IMR-90 (cell line): ENCODE measurements at regions not wholly inside any gene's neighbourhood (a gene's known extent, or its start where the extent isn't known, plus 50 kb on each side); places are given as distances from the start of the nearest gene placed in this dataset.

ENCODE experiments used
- ATAC-seq: fragments of 200-7000 bp; cut with Tn5 transposase; 2 replicates; pipeline ENCODE4 v1.9.1; 2020; ENCODE audit warnings: low read depth, mild to moderate bottlenecking, moderate library complexity
- BruUV-seq: library from RNA; stranded (reverse); fragments of 400-500 nt; replicated peaks from 2 replicates; lab custom pipeline; 2021; lab: Mats Ljungman, UMichigan
- CTCF ChIA-PET: fragments of 300-600 bp; formaldehyde crosslinking; extraction: SDS; loops from one replicate; lab custom pipeline; 2021; ENCODE audit warnings: antibody characterized with exemption; lab: Yijun Ruan, JAX
- POLR2A ChIA-PET: fragments of 300-600 bp; sonication (Branson Sonifier 250); formaldehyde crosslinking; loops from one replicate; lab custom pipeline; 2022; ENCODE audit warnings: antibody characterized with exemption; ENCODE audit not compliant: unreplicated experiment; lab: Charles Lee
- DNase-seq: peaks from one replicate; pipeline ENCODE4 v3.0.0; 2013
- H2AFZ ChIP-seq: replicated peaks from 2 replicates; pipeline ENCODE3; 2013; ENCODE audit warnings: low read length, mild to moderate bottlenecking; ENCODE audit not compliant: poor library complexity
- H2AK5ac ChIP-seq: 2 replicates; pipeline ENCODE4 v1.6.1; 2013; ENCODE audit warnings: low read depth, low read length, inconsistent platforms
- H2AK9ac ChIP-seq: replicated peaks from 2 replicates; pipeline ENCODE3; 2013; ENCODE audit warnings: mild to moderate bottlenecking, low read depth, low read length, moderate library complexity; ENCODE audit not compliant: poor library complexity
- H2BK120ac ChIP-seq: 2 replicates; pipeline ENCODE4 v1.6.1; 2013; ENCODE audit warnings: low read depth, low read length, inconsistent platforms
- H2BK15ac ChIP-seq: 3 replicates; pipeline ENCODE4 v1.6.1; 2013; ENCODE audit warnings: low read depth, low read length, inconsistent platforms
- H2BK20ac ChIP-seq: 2 replicates; pipeline ENCODE4 v1.6.1; 2013; ENCODE audit warnings: low read depth, mild to moderate bottlenecking, inconsistent platforms, low read length, moderate library complexity
- H2BK5ac ChIP-seq: 2 replicates; pipeline ENCODE4 v1.6.1; 2013; ENCODE audit warnings: mild to moderate bottlenecking, low read depth, low read length, inconsistent platforms; ENCODE audit not compliant: poor library complexity, severe bottlenecking
- H3K14ac ChIP-seq: replicated peaks from 2 replicates; pipeline ENCODE4 v1.6.1; 2013; ENCODE audit warnings: low read depth, low read length, inconsistent platforms
- H3K18ac ChIP-seq: 2 replicates; pipeline ENCODE4 v1.6.1; 2013; ENCODE audit warnings: low read depth, low read length, control low read depth
- H3K23ac ChIP-seq: 2 replicates; pipeline ENCODE4 v1.6.1; 2013; ENCODE audit warnings: low read depth, low read length, inconsistent platforms
- H3K27ac ChIP-seq: 2 replicates; pipeline ENCODE4 v1.5.1; 2013; ENCODE audit warnings: mild to moderate bottlenecking, control low read depth, low read length; ENCODE audit not compliant: insufficient read depth
- H3K27me3 ChIP-seq: 2 replicates; pipeline ENCODE4 v1.6.1; 2013; ENCODE audit warnings: low read length; ENCODE audit not compliant: control insufficient read depth, insufficient read depth
- H3K36me3 ChIP-seq: 2 replicates; pipeline ENCODE4 v1.6.1; 2013; ENCODE audit warnings: low read length, mixed read lengths; ENCODE audit not compliant: control insufficient read depth, insufficient read depth
- H3K4ac ChIP-seq: 2 replicates; pipeline ENCODE4 v1.6.1; 2013; ENCODE audit warnings: low read depth, low read length, inconsistent platforms
- H3K4me1 ChIP-seq: 2 replicates; pipeline ENCODE4 v1.6.1; 2013; ENCODE audit warnings: low read length, mixed read lengths; ENCODE audit not compliant: control insufficient read depth, insufficient read depth
- H3K4me2 ChIP-seq: 2 replicates; pipeline ENCODE4 v1.6.1; 2013; ENCODE audit warnings: low read depth, mild to moderate bottlenecking, control low read depth, low read length, moderate library complexity
- H3K4me3 ChIP-seq: 2 replicates; pipeline ENCODE4 v1.5.1; 2013; ENCODE audit warnings: low read depth, mild to moderate bottlenecking, control low read depth, low read length, moderate library complexity; ENCODE audit not compliant: insufficient read depth
- H3K56ac ChIP-seq: 2 replicates; pipeline ENCODE4 v1.6.1; 2013; ENCODE audit warnings: low read length, inconsistent platforms; ENCODE audit not compliant: insufficient read depth; ENCODE audit errors: extremely low read depth
- H3K79me1 ChIP-seq, 2 experiments: 2 replicates each; pipeline ENCODE4 v1.6.1; 2013; ENCODE audit warnings: low read length in 2 of 2, inconsistent platforms in 1 of 2, low read depth in 1 of 2
- H3K9ac ChIP-seq: 2 replicates; pipeline ENCODE4 v1.6.1; 2013; ENCODE audit warnings: low read depth, low read length, control low read depth
- H3K9me1 ChIP-seq: 2 replicates; pipeline ENCODE4 v1.6.1; 2013; ENCODE audit warnings: low read length, inconsistent platforms; ENCODE audit not compliant: insufficient read depth
- H3K9me3 ChIP-seq: 2 replicates; pipeline ENCODE4 v1.6.1; 2013; ENCODE audit warnings: low read length; ENCODE audit not compliant: control insufficient read depth, insufficient read depth
- H4K20me1 ChIP-seq: 2 replicates; pipeline ENCODE4 v1.6.1; 2013; ENCODE audit warnings: low read length, inconsistent platforms; ENCODE audit not compliant: insufficient read depth
- H4K5ac ChIP-seq: 2 replicates; pipeline ENCODE4 v1.6.1; 2013; ENCODE audit warnings: mild to moderate bottlenecking, low read depth, low read length, control low read depth
- H4K8ac ChIP-seq, 2 experiments: 2 replicates each; pipeline ENCODE4 v1.6.1; 2013; ENCODE audit warnings: low read depth in 2 of 2, low read length in 2 of 2, control low read depth in 1 of 2, inconsistent platforms in 1 of 2
- H4K91ac ChIP-seq: 2 replicates; pipeline ENCODE4 v1.6.1; 2013; ENCODE audit warnings: low read depth, low read length, inconsistent platforms; ENCODE audit not compliant: insufficient read depth
- BHLHE40 ChIP-seq: fragments of 150-350 bp; IDR thresholded peaks from 2 replicates; pipeline ENCODE4 v1.6.1; 2016; ENCODE audit warnings: mild to moderate bottlenecking, low read depth, low read length
- CEBPB ChIP-seq: IDR thresholded peaks from 2 replicates; pipeline ENCODE4 v1.6.1; 2012; ENCODE audit warnings: low read depth, low read length, improper control_type of control experiment
- FOS ChIP-seq: fragments of 150-350 bp; IDR thresholded peaks from 2 replicates; pipeline ENCODE4 v1.6.1; 2016; ENCODE audit warnings: low read depth, low read length
- MAFK ChIP-seq: IDR thresholded peaks from 2 replicates; pipeline ENCODE4 v1.6.1; 2012; ENCODE audit warnings: low read depth, low read length, improper control_type of control experiment
- MAZ ChIP-seq: IDR thresholded peaks from 2 replicates; pipeline ENCODE4 v1.6.1; 2012; ENCODE audit warnings: low read depth, mild to moderate bottlenecking, low read length, improper control_type of control experiment, moderate library complexity, borderline replicate concordance
- MXI1 ChIP-seq: IDR thresholded peaks from 2 replicates; pipeline ENCODE4 v1.6.1; 2012; ENCODE audit warnings: low read depth, mild to moderate bottlenecking, low read length, moderate library complexity, borderline replicate concordance
- NFE2L2 ChIP-seq: fragments of 150-350 bp; IDR thresholded peaks from 2 replicates; pipeline ENCODE4 v1.6.1; 2016; ENCODE audit warnings: low read depth, mild to moderate bottlenecking, low read length
- POLR2A ChIP-seq: IDR thresholded peaks from 2 replicates; pipeline ENCODE4 v1.6.1; 2012; ENCODE audit warnings: mild to moderate bottlenecking, low read depth, low read length
- RAD21 ChIP-seq: IDR thresholded peaks from 2 replicates; pipeline ENCODE4 v1.6.1; 2012; ENCODE audit warnings: low read length, improper control_type of control experiment
- RCOR1 ChIP-seq: IDR thresholded peaks from 2 replicates; pipeline ENCODE4 v1.6.1; 2012; ENCODE audit warnings: mild to moderate bottlenecking, low read length, improper control_type of control experiment; ENCODE audit not compliant: insufficient replicate concordance
- RFX5 ChIP-seq: IDR thresholded peaks from 2 replicates; pipeline ENCODE4 v1.8.0; 2012; ENCODE audit warnings: low read depth, mild to moderate bottlenecking, low read length, moderate library complexity
- SMC3 ChIP-seq: fragments of 150-350 bp; IDR thresholded peaks from 2 replicates; pipeline ENCODE4 v1.6.1; 2016; ENCODE audit warnings: low read depth, mild to moderate bottlenecking, antibody characterized with exemption, low read length, moderate library complexity
- WGBS, 2 experiments: methylation state at CpG; one replicate each; pipeline versions ENCODE4 v1.1.5 to v1.1.7; 2013; ENCODE audit warnings: missing lambda C conversion rate in 2 of 2; ENCODE audit not compliant: insufficient read length in 1 of 2; ENCODE audit errors: extremely low coverage in 2 of 2; 5-methylcytosine and 5-hydroxymethylcytosine counted together
- dilution Hi-C: fragments of 300-500 bp; cut with HindIII; formaldehyde crosslinking; loops from one replicate; pipeline ENCODE4 v1.14.3; 2018; ENCODE audit warnings: low sequenced_read_pairs; ENCODE audit not compliant: unreplicated experiment
- in situ Hi-C: fragments of 300-500 bp; cut with MboI; formaldehyde crosslinking; loops from 3 replicates; pipeline ENCODE4 v1.14.3; 2019; ENCODE audit warnings: low sequenced_read_pairs, inconsistent platforms, mixed read lengths
- intact Hi-C: fragments of 100-400 bp; cut with micrococcal nuclease; formaldehyde crosslinking; loops from 2 replicates; pipeline ENCODE4 v1.10.0; 2022
- TF ChIP-seq, protein P1 (sequence below): fragments of 150-350 bp; IDR thresholded peaks from 2 replicates; pipeline ENCODE4 v1.6.1; 2016; ENCODE audit warnings: low read depth, mild to moderate bottlenecking, low read length, moderate library complexity, borderline replicate concordance
- TF ChIP-seq, protein P2 (sequence below): conservative IDR thresholded peaks from 2 replicates; pipeline ENCODE4 v1.5.1; 2012; ENCODE audit warnings: mild to moderate bottlenecking, low read depth, low read length, improper control_type of control experiment
- TF ChIP-seq, protein P3 (sequence below): fragments of 150-350 bp; IDR thresholded peaks from 2 replicates; pipeline ENCODE4 v1.6.1; 2017; ENCODE audit warnings: mild to moderate bottlenecking, antibody characterized with exemption, low read length, low read depth

DNA sequence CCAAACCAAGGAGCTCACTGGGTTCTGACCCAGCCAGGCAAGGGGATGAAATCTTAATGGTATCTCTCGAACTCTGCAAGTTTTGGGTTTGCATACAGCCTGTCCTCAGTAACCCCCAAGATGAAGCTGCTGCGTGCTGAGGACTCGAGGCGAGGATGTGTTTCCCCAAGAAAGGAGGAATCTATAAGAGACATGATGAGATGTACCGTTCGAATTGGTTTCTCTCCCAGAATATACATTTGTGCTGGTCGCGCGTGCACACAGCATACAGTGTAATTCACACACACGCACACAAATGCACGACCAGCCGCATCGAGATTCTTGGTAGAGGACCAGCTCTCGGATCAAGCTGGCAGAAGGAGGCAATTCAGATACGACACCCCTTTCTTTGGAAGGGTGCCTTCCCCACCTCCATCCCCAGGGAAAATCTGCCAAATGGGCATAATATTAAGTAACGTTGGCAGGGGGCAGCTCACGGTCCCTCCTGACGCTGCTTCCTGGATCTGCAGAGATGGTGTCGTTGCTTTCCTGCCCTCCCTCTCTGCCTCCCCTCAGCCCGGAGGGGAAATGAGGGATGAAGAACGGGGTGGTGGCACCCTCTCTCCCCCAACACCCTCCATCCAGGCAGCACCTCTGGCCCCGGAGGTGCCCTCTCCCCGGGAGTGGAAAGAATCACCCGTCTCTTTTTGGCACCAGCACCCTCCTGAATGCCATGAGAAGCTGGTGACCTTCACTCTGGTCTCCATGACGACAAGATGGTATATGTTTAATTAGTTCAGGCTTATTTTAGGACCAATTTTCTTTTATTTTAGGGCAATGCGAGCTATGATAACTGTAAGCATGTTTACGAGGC is 310.2 kb downstream of the ZNF536 start:
- no peak overlapping the region for H2BK5ac ChIP-seq
- H3K4me2 ChIP-seq, result no peak overlapping the region
- H3K23ac ChIP-seq, result no peak overlapping the region
- no peak overlapping the region for H3K4me3 ChIP-seq
- POLR2A ChIA-PET, result no interaction called here
- H3K27me3 ChIP-seq, result peaks cover 9% of the 10 kb centered on the region
- H4K8ac ChIP-seq, result no peak overlapping the region
- no peak overlapping the region for H2BK120ac ChIP-seq
- H2BK15ac ChIP-seq, result no peak overlapping the region
- no peak overlapping the region for H3K9ac ChIP-seq
- H3K27ac ChIP-seq, result no peak overlapping the region
- intact Hi-C loops, result loop anchor here (5.0 to 10.0 kb wide), 3 partner anchors 432 to 1890 kb away; no protein-coding TSS in a partner anchor
- no peaks in the 10 kb centered on the region for H3K79me1 ChIP-seq
- H3K14ac ChIP-seq, result no peak overlapping the region
- H4K91ac ChIP-seq, result no peak overlapping the region
- H2AFZ ChIP-seq, result no peak overlapping the region
- no peaks in the 10 kb centered on the region for H3K4me1 ChIP-seq
- no peak overlapping the region for H2AK9ac ChIP-seq
- H3K36me3 ChIP-seq, result no peaks in the 10 kb centered on the region
- H3K9me1 ChIP-seq, result no peaks in the 10 kb centered on the region
- H3K56ac ChIP-seq, result no peak overlapping the region
- in situ Hi-C loops, result no loop called here
- ATAC-seq (no peak), DNase-seq (no peak)
- dilution Hi-C loops, result no loop called here
- no peaks in the 10 kb centered on the region for H4K20me1 ChIP-seq
- H3K4ac ChIP-seq, result no peak overlapping the region
- H3K18ac ChIP-seq, result no peak overlapping the region
- H2AK5ac ChIP-seq, result no peak overlapping the region
- WGBS, 2 experiments, result 71% methylated on average over 5 of the region's 27 CpGs; no CpG with 5 or more reads in 1 of the 2 experiments
- BruUV-seq, result no TSS peak
- no peak overlapping the region for H4K5ac ChIP-seq
- H3K9me3 ChIP-seq, result no peaks in the 10 kb centered on the region
- CTCF ChIA-PET, result interaction anchor here (0.6 to 2.0 kb wide), 14 partner anchors 9 to 1584 kb away, joined by 3 to 7 read pairs (median 4); no protein-coding TSS in a partner anchor
- H2BK20ac ChIP-seq, result no peak overlapping the region
- TF ChIP-seq BHLHE40 (no peak), MXI1 (no peak), FOS (no peak), POLR2A (no peak), CEBPB (no peak), MAFK (no peak), MAZ (no peak), NFE2L2 (no peak), SMC3 (no peak), RCOR1 (no peak), RAD21 (no peak), RFX5 (no peak)
- TF ChIP-seq, protein P1, sequence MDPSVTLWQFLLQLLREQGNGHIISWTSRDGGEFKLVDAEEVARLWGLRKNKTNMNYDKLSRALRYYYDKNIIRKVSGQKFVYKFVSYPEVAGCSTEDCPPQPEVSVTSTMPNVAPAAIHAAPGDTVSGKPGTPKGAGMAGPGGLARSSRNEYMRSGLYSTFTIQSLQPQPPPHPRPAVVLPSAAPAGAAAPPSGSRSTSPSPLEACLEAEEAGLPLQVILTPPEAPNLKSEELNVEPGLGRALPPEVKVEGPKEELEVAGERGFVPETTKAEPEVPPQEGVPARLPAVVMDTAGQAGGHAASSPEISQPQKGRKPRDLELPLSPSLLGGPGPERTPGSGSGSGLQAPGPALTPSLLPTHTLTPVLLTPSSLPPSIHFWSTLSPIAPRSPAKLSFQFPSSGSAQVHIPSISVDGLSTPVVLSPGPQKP, result no peak
- TF ChIP-seq, protein P2, sequence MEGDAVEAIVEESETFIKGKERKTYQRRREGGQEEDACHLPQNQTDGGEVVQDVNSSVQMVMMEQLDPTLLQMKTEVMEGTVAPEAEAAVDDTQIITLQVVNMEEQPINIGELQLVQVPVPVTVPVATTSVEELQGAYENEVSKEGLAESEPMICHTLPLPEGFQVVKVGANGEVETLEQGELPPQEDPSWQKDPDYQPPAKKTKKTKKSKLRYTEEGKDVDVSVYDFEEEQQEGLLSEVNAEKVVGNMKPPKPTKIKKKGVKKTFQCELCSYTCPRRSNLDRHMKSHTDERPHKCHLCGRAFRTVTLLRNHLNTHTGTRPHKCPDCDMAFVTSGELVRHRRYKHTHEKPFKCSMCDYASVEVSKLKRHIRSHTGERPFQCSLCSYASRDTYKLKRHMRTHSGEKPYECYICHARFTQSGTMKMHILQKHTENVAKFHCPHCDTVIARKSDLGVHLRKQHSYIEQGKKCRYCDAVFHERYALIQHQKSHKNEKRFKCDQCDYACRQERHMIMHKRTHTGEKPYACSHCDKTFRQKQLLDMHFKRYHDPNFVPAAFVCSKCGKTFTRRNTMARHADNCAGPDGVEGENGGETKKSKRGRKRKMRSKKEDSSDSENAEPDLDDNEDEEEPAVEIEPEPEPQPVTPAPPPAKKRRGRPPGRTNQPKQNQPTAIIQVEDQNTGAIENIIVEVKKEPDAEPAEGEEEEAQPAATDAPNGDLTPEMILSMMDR, result no peak
- TF ChIP-seq, protein P3, sequence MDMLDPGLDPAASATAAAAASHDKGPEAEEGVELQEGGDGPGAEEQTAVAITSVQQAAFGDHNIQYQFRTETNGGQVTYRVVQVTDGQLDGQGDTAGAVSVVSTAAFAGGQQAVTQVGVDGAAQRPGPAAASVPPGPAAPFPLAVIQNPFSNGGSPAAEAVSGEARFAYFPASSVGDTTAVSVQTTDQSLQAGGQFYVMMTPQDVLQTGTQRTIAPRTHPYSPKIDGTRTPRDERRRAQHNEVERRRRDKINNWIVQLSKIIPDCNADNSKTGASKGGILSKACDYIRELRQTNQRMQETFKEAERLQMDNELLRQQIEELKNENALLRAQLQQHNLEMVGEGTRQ, result no peak
